SHP77 (cell line): ENCODE measurements at regions not wholly inside any gene's neighbourhood (a gene's known extent, or its start where the extent isn't known, plus 50 kb on each side); places are given as distances from the start of the nearest gene placed in this dataset.

Experiments used
- DNase-seq, 2 experiments: peaks; one replicate each; lab custom pipeline; 2025; lab: John Stamatoyannopoulos, UW

DNA sequence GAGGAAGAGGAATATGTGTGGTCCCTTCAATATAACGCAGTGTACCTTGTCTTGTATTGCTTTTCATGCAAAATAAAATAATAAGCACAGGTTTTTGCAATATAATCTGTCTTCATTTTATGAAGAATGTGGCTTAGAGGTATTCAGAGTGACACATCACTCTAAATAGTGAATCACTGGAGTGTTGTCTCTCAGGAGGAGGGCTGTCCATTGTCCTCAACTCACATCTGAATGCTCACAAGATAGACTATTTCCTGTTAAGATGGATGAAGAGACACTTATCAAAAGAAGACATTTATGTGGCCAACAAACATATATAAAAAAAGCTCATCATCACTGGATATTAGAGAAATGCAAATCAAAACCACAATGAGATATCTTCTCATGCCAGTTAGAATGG, 1147.5 kb upstream of the C9orf72 start:
- DNase-seq, result no peak

- no peak for DNase-seq
Measured at GRCh38 chr9:28730111-28730510, 1156.8 kb upstream of the C9orf72 start.

DNA sequence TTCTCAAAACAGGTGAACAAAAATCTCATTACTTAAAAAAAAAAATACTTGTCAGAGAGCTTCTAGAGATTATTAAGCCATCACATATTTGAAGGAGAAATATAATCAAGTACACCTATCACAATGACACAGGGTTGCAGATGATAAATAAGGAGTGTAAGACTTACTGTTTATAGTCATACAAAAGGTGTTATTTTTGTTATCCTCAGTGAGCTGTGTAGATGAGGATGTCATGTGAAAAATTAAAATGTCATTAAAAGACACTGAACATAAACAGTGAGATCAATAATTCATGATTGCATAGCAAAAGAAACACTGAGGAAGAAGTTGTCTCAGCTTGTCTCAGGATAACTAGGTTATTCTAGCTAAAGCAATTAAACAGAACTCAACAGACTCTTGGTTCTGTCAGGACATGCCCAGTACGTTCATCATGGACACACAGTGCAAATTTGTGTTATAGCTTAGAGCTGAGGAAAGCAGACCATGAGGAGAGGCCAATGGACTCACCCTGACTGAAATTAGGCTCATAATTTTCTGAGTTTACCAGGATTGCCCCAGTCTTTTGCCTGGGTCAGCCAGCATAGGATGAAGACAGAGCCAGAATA, 1162.6 kb upstream of the C9orf72 start:
- no peak for DNase-seq

- no peak for DNase-seq
Measured at GRCh38 chr9:28741459-28741858, 1168.2 kb upstream of the C9orf72 start.

GRCh38 chr9:28747351-28747985, 1174.2 kb upstream of the C9orf72 start:
- DNase-seq, result peak; percentile 0 to 27

- DNase-seq, result no peak
Measured at GRCh38 chr9:28750136-28750535, 1176.9 kb upstream of the C9orf72 start.

DNA sequence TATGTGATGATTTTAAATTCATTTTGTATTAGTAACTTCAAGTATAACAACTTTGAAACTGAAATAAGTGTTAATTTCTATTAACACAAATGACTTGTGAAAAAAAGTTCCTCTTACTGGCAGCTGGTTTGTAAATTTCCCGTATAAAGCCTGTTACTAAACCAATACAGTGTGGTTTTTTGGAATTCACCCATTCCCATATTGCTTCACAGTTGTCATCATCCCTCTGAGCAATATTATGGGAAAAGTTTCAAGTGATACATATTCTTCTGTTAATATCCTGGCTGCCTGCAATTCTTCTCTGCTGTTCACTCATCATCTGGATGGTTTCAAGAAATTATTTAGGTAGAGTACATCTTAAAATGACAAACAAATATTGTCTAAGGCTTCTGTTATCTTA, 1185.1 kb upstream of the C9orf72 start:
- no peak for DNase-seq

DNA sequence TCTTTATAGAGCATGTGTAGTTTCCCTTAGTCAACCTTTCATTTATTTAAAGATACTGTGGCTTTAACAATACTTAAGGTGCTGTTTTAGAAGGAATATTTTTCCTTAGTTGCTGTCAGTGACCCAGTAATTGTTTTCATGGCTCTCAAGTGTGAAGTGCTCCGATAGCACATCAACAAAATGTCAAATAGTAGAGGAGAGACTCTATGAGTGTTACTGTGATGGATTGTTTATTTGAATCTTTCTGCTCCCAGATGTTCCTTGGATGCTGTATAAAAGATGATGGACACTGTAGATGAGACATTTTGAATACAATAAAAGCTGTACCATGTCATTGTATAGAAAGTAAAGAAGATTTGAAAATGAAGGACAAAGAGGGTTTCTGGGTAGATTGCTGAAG, 1185.7 kb upstream of the C9orf72 start:
- no peak for DNase-seq

DNA sequence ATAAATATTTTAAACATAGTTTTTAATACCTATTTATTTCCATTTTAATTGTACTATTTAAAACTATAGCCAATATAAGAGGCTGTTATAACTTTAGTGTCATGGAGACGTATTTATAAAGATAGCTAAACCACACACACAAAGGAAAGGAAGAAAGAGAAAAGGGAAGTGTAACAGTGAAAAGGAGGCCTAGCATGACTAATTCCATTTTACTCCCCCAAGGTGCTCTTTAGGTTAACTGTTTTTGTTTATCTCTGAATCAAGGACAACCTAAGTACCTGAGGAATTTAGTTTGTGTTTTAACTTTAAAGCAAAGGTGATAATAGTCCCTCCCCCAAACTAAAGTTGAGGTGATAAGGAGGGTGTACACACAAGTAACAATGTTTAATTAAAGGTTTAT, 1188.9 kb upstream of the C9orf72 start:
- DNase-seq, result no peak

- no peak for DNase-seq
Measured at GRCh38 chr9:28764532-28764931, 1191.3 kb upstream of the C9orf72 start.

- DNase-seq, result no peak
Measured at GRCh38 chr9:28770226-28770625, 1196.9 kb upstream of the C9orf72 start.

- no peak for DNase-seq
Measured at GRCh38 chr9:28770827-28771226, 1197.5 kb upstream of the C9orf72 start.

- no peak for DNase-seq
Measured at GRCh38 chr9:28774433-28775235, 1201.4 kb upstream of the C9orf72 start.

GRCh38 chr9:28779243-28779642, 1206.0 kb upstream of the C9orf72 start:
- DNase-seq, result no peak

- peak in 1 of 2 experiments; percentile 43 for DNase-seq
Measured at GRCh38 chr9:28781481-28781880, 1208.2 kb upstream of the C9orf72 start.

DNA sequence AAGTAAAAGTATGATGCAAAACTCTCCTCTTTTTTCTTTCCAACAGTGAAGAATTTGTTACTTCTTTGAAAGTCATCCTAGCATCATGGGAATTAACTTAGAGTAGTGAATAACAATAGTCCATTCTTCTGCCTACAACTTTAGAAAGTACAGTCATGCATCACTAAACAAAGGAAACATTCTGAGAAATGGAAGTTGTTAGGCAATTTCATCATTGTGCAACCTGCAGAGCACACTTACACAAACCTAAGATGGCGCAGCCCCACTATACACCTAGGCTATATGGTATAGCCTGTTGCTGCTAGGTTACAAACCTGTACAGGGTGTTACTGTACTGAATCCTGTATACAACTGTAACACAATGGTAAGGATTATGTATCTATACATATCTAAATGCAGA, 1209.3 kb upstream of the C9orf72 start:
- DNase-seq, result no peak

GRCh38 chr9:28792716-28793115, 1219.4 kb upstream of the C9orf72 start:
- DNase-seq, result no peak

- no peak for DNase-seq
Measured at GRCh38 chr9:28799876-28800275, 1226.6 kb upstream of the C9orf72 start.

DNA sequence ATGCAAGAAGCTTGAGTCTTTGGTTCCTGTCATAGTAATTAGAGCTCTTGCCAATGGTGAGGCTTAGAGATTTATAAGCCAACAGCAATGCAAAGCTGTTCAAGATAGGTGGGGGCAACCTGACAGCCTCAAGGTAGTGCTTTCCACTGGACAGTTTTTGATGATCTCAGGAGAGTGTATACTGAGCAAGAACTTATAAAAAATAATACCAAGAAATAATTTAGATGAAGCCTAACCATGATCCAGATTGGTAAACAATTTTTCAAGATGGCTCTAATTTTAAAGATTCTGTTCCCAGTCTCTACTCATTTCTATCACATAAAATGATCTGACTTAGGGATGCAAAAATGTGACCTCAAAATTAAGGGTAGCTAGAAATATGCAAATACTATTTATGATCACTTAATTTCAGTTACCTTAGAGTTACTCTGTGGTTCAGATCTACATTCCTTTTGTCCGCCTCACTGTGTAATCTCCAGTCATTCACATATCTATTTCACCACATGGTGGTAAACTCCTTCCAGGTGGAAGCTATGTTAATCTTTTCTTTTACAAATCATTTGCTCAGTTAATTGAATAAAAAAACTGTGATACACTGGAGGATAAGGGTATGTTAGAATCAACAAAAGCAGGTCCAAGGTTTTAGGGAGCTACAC, 1228.0 kb upstream of the C9orf72 start:
- no peak for DNase-seq

DNA sequence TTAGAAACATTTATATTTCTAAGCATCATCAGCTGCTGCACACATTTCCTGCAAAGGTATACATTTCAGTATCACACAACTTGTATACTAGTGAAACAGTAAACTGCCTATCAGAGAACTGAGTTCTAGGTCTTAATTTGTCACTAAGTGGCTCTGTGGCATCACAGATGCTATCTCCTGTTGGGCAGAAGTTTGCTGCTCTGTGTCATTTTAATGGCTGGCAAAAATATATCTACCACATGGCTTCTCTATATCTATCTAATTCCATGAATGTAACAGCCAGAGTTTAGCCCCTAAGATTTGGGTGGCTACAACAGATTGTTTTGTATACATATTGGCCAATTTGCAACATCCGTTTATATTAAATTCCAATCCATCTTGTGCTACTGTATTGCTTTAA, 1231.9 kb upstream of the C9orf72 start:
- DNase-seq, result no peak

GRCh38 chr9:28808042-28808441, 1234.8 kb upstream of the C9orf72 start:
- DNase-seq, result no peak

DNA sequence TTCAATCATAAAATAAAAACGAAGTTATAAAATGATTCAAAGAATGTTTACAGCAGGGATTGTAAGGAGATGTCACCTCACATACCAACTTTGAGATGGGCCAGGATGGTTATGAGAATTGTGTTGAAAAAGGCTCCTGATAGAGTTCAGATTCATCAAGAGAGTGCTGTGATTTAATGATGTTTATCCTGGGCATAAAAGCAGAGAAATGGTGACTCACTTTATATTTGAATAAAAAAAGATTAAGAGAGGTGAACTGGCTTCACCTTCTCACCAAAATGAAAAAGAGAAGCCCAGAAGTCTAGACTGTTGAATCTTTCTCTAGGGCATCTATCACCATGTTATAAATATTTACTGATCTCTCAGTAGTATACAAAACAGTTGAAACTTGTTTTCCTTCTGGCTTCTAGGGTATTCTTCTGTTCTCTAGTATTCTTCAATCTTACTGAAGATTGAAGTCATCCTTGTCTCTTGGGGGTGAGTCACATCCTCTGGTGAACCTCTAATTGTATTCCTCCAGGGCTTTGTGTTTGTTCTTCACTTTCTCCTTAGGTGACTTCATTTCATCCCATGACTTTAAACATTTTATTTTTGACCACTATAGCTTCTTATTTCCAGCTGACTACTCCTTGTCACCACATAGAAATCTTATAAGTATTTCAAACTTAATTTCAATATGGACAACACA, 1237.3 kb upstream of the C9orf72 start:
- DNase-seq, result no peak
